ENCODE measurements at regions not wholly inside any gene's neighbourhood (a gene's known extent, or its start where the extent isn't known, plus 50 kb on each side); places are given as distances from the start of the nearest gene placed in this dataset.

GRCh38 chr2:120571015-120571728, 164.5 kb upstream of the GLI2 start:
- POLR2A ChIA-PET, result no interaction called here
- CTCF ChIA-PET, result no interaction called here

- POLR2A ChIA-PET, result no interaction called here
- CTCF ChIA-PET, result no interaction called here
Measured at GRCh38 chr2:120572226-120572625, 163.4 kb upstream of the GLI2 start.

- CTCF ChIA-PET, result interaction anchor here (0.7 kb wide), 1 partner anchor 21 kb away, joined by 4 read pairs; no protein-coding TSS in a partner anchor
- POLR2A ChIA-PET, result no interaction called here
Measured at GRCh38 chr2:120574620-120575019, 161.0 kb upstream of the GLI2 start.

- ChIA-PET CTCF (no interaction called here), POLR2A (no interaction called here)
Measured at GRCh38 chr2:120575966-120576365, 159.7 kb upstream of the GLI2 start.

GRCh38 chr2:120576509-120577474, 158.9 kb upstream of the GLI2 start:
- ChIA-PET CTCF (no interaction called here), POLR2A (no interaction called here)

- CTCF ChIA-PET, result no interaction called here
- POLR2A ChIA-PET, result no interaction called here
Measured at GRCh38 chr2:120577721-120578295, 157.9 kb upstream of the GLI2 start.

- POLR2A ChIA-PET, result no interaction called here
- CTCF ChIA-PET, result no interaction called here
Measured at GRCh38 chr2:120578576-120579352, 156.9 kb upstream of the GLI2 start.

GRCh38 chr2:120579916-120580685, 155.6 kb upstream of the GLI2 start:
- CTCF ChIA-PET, result no interaction called here
- POLR2A ChIA-PET, result no interaction called here

GRCh38 chr2:120580709-120581108, 155.0 kb upstream of the GLI2 start:
- CTCF ChIA-PET, result no interaction called here

GRCh38 chr2:120583121-120583520, 152.5 kb upstream of the GLI2 start:
- ChIA-PET CTCF (no interaction called here), POLR2A (no interaction called here)

More at GRCh38 chr2:120580709-120581108, 155.0 kb upstream of the GLI2 start:
- POLR2A ChIA-PET, result no interaction called here

GRCh38 chr2:120583851-120584570, 151.7 kb upstream of the GLI2 start:
- ChIA-PET CTCF (no interaction called here), POLR2A (no interaction called here)

GRCh38 chr2:120586507-120587278, 149.0 kb upstream of the GLI2 start:
- CTCF ChIA-PET, result no interaction called here
- POLR2A ChIA-PET, result no interaction called here

- ChIA-PET POLR2A (no interaction called here), CTCF (no interaction called here)
Measured at GRCh38 chr2:120587279-120587996, 148.2 kb upstream of the GLI2 start.

GRCh38 chr2:120587997-120588336, 147.7 kb upstream of the GLI2 start:
- ChIA-PET POLR2A (no interaction called here), CTCF (no interaction called here)

- ChIA-PET CTCF (no interaction called here), POLR2A (no interaction called here)
Measured at GRCh38 chr2:120589771-120590608, 145.7 kb upstream of the GLI2 start.

- CTCF ChIA-PET, result no interaction called here
Measured at GRCh38 chr2:120590841-120591240, 144.8 kb upstream of the GLI2 start.

GRCh38 chr2:120591572-120591971, 144.1 kb upstream of the GLI2 start:
- CTCF ChIA-PET, result no interaction called here
- POLR2A ChIA-PET, result no interaction called here

More at GRCh38 chr2:120590841-120591240, 144.8 kb upstream of the GLI2 start:
- POLR2A ChIA-PET, result no interaction called here

Data from activated CD8-positive, alpha-beta memory T cell treated with anti-CD3 and anti-CD28 coated beads for 36 hours (primary cell).